Activated naive CD4-positive, alpha-beta T cell treated with anti-CD3 and anti-CD28 coated beads, Interleukin-2, amount 50 U/mL, for 72 hours (primary cell): ENCODE measurements at regions not wholly inside any gene's neighbourhood (a gene's known extent, or its start where the extent isn't known, plus 50 kb on each side); places are given as distances from the start of the nearest gene placed in this dataset.

Experiments
- ATAC-seq, 2 donors: fragments of 150-1000 bp; cut with Tn5 transposase; 2 replicates each; pipeline ENCODE4 v1.10.0; 2021; ENCODE audit warnings: mild to moderate bottlenecking in 2 of 2, moderate library complexity in 2 of 2
- DNase-seq, 2 donors: peaks; one replicate each; pipeline ENCODE4 v3.0.0; 2021 to 2022; ENCODE audit warnings: low spot score in 2 of 2
- H3K27ac Mint-ChIP-seq, 2 donors: one replicate each; pipeline ENCODE4 v1.8.0; 2022; ENCODE audit warnings: mild to moderate bottlenecking in 2 of 2, mixed read lengths in 2 of 2
- H3K36me3 Mint-ChIP-seq, 2 donors: one replicate each; pipeline ENCODE4 v1.8.0; 2022; ENCODE audit warnings: mixed read lengths in 2 of 2
- H3K9me3 Mint-ChIP-seq, 2 donors: one replicate each; pipeline ENCODE4 v1.8.0; 2022; ENCODE audit warnings: mixed read lengths in 2 of 2

DNA sequence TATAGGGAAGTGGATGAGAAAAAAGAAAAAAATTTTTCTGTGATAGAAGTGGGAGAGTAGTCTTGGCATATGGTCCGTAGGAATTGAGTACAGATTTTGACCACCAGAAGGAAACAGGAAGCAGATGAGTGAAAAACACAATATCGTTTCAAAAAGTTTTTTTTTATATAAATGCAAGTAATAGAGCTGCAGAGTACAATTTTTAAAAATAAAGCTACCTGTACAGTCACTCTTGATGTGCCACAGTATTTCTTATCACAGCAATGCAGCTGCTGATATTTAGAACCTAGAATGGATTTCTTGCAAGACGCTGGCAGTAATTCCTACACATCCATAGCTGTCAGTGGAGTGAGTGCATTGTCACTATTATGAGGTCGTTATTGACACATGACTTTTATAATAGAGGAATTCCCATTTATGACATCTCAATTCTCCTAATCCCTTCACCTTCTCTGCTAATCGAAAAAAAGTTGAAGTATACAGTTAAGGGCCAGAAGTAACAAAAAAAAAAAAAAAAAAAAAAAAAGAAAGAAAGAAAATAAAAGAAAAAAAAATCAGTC is 477.7 kb downstream of the TAF11L14 start:
- no peak overlapping the region for H3K27ac Mint-ChIP-seq
- no peak for ATAC-seq

GRCh38 chr5:18113721-18114120 is 479.5 kb downstream of the TAF11L14 start:
- H3K9me3 Mint-ChIP-seq, result peaks cover 16 to 18% of the 10 kb centered on the region in 2 donors
- DNase-seq (no peak), ATAC-seq (no peak)
- H3K36me3 Mint-ChIP-seq, result peaks cover 0 to 4% of the 10 kb centered on the region in 2 donors
- no peak overlapping the region for H3K27ac Mint-ChIP-seq

More for the DNA sequence above, 477.7 kb downstream of the TAF11L14 start:
- DNase-seq, result no peak
- H3K36me3 Mint-ChIP-seq, result peaks cover 0 to 4% of the 10 kb centered on the region in 2 donors
- peaks cover 19 to 22% of the 10 kb centered on the region in 2 donors for H3K9me3 Mint-ChIP-seq

DNA sequence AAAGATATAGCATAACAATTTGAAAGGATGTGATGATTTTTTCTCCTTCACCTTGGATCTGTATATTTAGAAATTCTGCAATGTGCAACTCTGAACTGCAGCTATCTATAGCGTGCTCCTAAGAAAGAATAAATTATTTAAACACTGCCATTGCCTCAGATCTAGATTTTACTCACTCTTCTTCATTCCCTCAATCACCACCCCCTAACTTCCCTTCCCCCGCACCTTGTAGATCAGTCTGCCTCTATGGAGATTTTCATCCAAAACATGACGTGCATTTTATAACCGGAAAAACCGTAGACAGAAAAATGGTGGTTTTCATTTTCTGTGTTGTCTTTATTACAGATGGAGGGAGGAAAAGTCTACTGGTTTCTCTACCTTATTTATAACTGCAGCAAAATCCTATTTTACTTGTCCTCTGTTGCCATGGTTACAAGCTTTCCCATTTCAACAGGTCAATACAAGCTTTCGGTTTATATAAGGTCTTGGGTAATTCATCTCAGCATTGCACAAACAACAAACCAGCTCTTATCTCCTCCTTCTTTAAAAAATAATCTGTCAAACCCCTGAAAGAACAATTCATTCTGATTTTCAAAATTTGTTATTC is 480.0 kb downstream of the TAF11L14 start:
- Mint-ChIP-seq H3K27ac (no peak overlapping the region), H3K9me3 (peaks cover 14 to 18% of the 10 kb centered on the region in 2 donors), H3K36me3 (peaks cover 0 to 4% of the 10 kb centered on the region in 2 donors)
- DNase-seq (no peak), ATAC-seq (no peak)

- DNase-seq, result no peak
- no peak overlapping the region for H3K27ac Mint-ChIP-seq
- no peak for ATAC-seq
- H3K9me3 Mint-ChIP-seq, result peaks cover 34 to 38% of the 10 kb centered on the region in 2 donors
- H3K36me3 Mint-ChIP-seq, result peaks cover 0 to 11% of the 10 kb centered on the region in 2 donors
Observed at GRCh38 chr5:18117968-18118367, 483.7 kb downstream of the TAF11L14 start.

- Mint-ChIP-seq H3K27ac (no peak overlapping the region), H3K36me3 (peaks cover 0 to 11% of the 10 kb centered on the region in 2 donors), H3K9me3 (peaks cover 35 to 51% of the 10 kb centered on the region in 2 donors)
- DNase-seq (no peak), ATAC-seq (no peak)
Observed at GRCh38 chr5:18119156-18119785, 485.0 kb downstream of the TAF11L14 start.

- DNase-seq (no peak), ATAC-seq (no peak)
- no peaks in the 10 kb centered on the region for H3K36me3 Mint-ChIP-seq
- no peak overlapping the region for H3K27ac Mint-ChIP-seq
- peaks cover 18 to 25% of the 10 kb centered on the region in 2 donors for H3K9me3 Mint-ChIP-seq
Observed at GRCh38 chr5:18141222-18141621, 507.0 kb downstream of the TAF11L14 start.

GRCh38 chr5:18142831-18143230 is 508.6 kb downstream of the TAF11L14 start:
- no peak for ATAC-seq
- DNase-seq, result no peak
- H3K27ac Mint-ChIP-seq, result no peak overlapping the region
- H3K36me3 Mint-ChIP-seq, result no peaks in the 10 kb centered on the region
- H3K9me3 Mint-ChIP-seq, result peaks cover 13 to 19% of the 10 kb centered on the region in 2 donors

DNA sequence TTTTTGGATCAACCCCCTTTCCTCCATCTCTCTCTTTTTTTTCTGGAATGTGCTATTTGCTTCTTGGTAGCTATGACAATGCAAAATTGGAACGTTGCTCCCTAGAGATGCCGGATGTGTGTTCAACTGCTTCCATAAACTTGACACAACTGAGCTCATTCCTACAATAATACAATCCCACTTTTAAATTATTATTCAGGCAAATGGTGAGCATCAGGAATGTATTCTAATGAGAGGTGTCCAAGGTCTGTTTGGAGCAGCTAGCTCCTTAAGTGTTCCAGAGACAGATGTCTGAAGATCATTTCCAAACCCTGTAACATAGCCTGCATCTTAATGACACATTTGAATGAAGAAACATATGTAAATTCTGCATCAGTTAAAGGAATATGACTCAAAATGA is 518.4 kb downstream of the TAF11L14 start:
- ATAC-seq (no peak), DNase-seq (no peak)
- Mint-ChIP-seq H3K9me3 (peaks cover 5 to 10% of the 10 kb centered on the region in 2 donors), H3K27ac (no peak overlapping the region), H3K36me3 (no peaks in the 10 kb centered on the region)

DNA sequence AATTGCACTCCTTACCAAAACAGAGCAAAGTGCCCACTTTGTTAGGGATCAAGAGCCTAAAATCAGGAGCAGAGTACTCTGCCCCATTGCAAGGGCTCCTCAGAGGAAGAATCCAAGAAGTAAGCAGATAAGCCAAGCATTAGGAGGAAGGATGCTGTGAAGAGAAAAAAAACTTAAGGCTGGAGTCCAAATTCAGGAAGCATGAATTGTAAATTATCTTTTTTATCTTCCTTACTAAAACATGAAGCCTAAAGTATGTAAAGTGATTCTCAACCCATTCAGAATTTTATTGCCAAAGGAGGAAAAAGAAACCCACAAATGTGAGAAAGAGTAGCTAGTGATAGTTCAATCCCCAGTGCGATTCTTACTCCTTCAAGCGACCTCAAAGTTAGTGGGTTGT is 523.9 kb downstream of the TAF11L14 start:
- ATAC-seq (no peak), DNase-seq (no peak)
- H3K27ac Mint-ChIP-seq, result no peak overlapping the region
- peaks cover 8 to 9% of the 10 kb centered on the region in 2 donors for H3K36me3 Mint-ChIP-seq
- H3K9me3 Mint-ChIP-seq, result peaks cover 12 to 19% of the 10 kb centered on the region in 2 donors

DNA sequence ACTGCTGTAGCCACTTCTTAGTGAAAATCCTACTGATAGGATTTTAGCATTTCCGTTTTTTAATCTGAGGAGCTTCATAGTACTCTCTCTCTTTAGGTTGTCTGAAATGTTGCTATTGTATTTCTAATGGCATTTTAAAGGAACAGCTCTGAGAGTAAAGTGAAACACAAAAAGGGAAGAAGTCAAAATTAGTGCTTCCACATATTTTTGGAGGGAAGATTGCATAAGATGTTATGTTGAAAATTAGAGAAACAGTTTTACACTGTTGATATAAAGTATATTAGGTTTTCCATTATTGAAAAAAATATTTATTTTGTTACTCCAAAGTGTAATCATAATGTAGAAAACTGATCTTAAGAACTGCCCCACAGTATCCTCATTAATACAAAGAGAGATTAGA is 525.1 kb downstream of the TAF11L14 start:
- peaks cover 8 to 9% of the 10 kb centered on the region in 2 donors for H3K36me3 Mint-ChIP-seq
- peaks cover 15 to 19% of the 10 kb centered on the region in 2 donors for H3K9me3 Mint-ChIP-seq
- no peak for DNase-seq
- no peak overlapping the region for H3K27ac Mint-ChIP-seq
- no peak for ATAC-seq

DNA sequence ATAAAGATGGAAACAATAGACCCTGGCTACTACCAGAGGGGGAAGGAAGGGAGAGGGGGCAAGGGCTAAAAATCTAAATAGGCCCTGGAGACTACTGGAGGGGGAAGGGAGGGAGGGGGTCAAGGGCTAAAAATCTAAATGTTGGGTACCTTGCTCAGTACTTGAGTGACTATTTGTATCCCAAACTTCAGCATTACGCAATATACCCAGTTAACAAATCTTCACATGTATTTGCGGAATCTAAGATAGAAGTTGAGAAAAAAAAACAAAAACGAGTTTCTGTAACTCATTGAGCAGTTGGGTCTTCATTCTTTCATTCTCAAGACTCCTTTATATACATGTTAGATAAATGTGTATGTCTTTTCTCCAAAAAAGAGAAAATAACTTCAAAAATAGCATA is 537.4 kb downstream of the TAF11L14 start:
- Mint-ChIP-seq H3K27ac (no peak overlapping the region), H3K36me3 (peaks cover 0 to 4% of the 10 kb centered on the region in 2 donors), H3K9me3 (peaks cover 14 to 26% of the 10 kb centered on the region in 2 donors)
- ATAC-seq, result no peak
- no peak for DNase-seq

- ATAC-seq, result no peak
- H3K27ac Mint-ChIP-seq, result no peak overlapping the region
- no peaks in the 10 kb centered on the region for H3K36me3 Mint-ChIP-seq
Observed at GRCh38 chr5:18179579-18179978, 545.3 kb downstream of the TAF11L14 start.

GRCh38 chr5:18181575-18181974 is 547.3 kb downstream of the TAF11L14 start:
- H3K36me3 Mint-ChIP-seq, result no peaks in the 10 kb centered on the region

More at GRCh38 chr5:18179579-18179978, 545.3 kb downstream of the TAF11L14 start:
- H3K9me3 Mint-ChIP-seq, result peaks cover 5 to 17% of the 10 kb centered on the region in 2 donors
- DNase-seq, result no peak

GRCh38 chr5:18195910-18196309 is 561.6 kb downstream of the TAF11L14 start:
- no peak for ATAC-seq
- DNase-seq, result no peak
- Mint-ChIP-seq H3K27ac (no peak overlapping the region), H3K36me3 (peaks cover 0 to 8% of the 10 kb centered on the region in 2 donors), H3K9me3 (peaks cover 12 to 21% of the 10 kb centered on the region in 2 donors)

More at GRCh38 chr5:18181575-18181974, 547.3 kb downstream of the TAF11L14 start:
- H3K9me3 Mint-ChIP-seq, result peaks cover 5 to 14% of the 10 kb centered on the region in 2 donors
- DNase-seq (no peak), ATAC-seq (no peak)
- H3K27ac Mint-ChIP-seq, result no peak overlapping the region

DNA sequence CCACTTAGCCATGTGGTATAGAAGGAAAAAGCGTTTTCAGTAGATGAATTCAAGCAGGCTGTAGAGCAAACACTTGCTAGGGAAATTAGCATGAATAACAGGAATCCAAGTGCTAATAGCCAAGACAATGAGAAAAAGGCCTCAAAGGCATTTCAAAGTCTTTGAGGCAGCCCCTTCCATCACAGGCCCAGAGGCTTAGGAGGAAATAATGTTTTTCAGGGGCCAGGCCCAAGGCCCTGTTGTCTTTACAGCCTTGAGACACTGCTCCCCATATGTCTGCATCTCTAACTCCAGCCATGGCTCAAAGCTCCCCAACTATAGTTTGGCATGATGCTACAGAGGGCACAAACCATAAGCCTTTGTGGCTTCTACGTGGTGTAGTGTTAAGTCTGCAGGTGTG is 563.5 kb downstream of the TAF11L14 start:
- no peaks in the 10 kb centered on the region for H3K36me3 Mint-ChIP-seq
- ATAC-seq, result no peak
- H3K27ac Mint-ChIP-seq, result no peak overlapping the region
- no peak for DNase-seq
- H3K9me3 Mint-ChIP-seq, result peaks cover 12 to 18% of the 10 kb centered on the region in 2 donors

GRCh38 chr5:18202164-18202563 is 567.9 kb downstream of the TAF11L14 start:
- H3K9me3 Mint-ChIP-seq, result peaks cover 4 to 17% of the 10 kb centered on the region in 2 donors
- no peak for DNase-seq
- H3K27ac Mint-ChIP-seq, result no peak overlapping the region
- no peak for ATAC-seq
- no peaks in the 10 kb centered on the region for H3K36me3 Mint-ChIP-seq

DNA sequence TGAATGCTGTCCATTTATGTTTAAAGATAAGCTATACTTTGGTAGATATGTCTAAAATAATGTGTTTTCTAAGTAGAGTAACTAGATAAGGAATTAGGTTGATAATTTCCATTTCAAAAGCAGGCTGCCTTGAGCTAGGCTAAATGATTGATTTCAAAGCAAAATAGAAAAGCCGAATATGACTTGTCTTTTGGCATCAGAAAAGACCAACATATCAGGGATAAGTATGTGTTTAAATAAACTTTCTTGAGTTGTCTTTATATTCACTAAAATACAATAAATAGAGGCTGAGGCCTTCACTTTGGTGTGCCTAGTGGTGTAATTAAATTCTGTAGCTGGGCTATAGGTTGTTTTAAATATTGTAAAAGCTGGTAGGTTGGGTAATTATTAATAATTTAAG is 569.0 kb downstream of the TAF11L14 start:
- H3K27ac Mint-ChIP-seq, result no peak overlapping the region
- ATAC-seq (no peak), DNase-seq (no peak)
- H3K9me3 Mint-ChIP-seq, result peaks cover 0 to 13% of the 10 kb centered on the region in 2 donors
- no peaks in the 10 kb centered on the region for H3K36me3 Mint-ChIP-seq
